D721Med (cell line): ENCODE measurements at regions not wholly inside any gene's neighbourhood (a gene's known extent, or its start where the extent isn't known, plus 50 kb on each side); places are given as distances from the start of the nearest gene placed in this dataset.

Experiments used
- DNase-seq: peaks from one replicate; pipeline ENCODE4 v3.0.0; 2011; ENCODE audit warnings: low spot score; ENCODE audit not compliant: insufficient read length
- FAIRE-seq: peaks from 2 replicates; lab custom pipeline; 2011; peaks lifted over from hg19 to GRCh38; lab: Jason Lieb, UNC
- TF ChIP-seq, protein P1 (sequence below): IDR thresholded peaks from 2 replicates; pipeline ENCODE4 v1.5.1; 2012; ENCODE audit warnings: mild to moderate bottlenecking, control low read depth; ENCODE audit not compliant: insufficient read depth; ENCODE audit errors: missing control alignments

DNA sequence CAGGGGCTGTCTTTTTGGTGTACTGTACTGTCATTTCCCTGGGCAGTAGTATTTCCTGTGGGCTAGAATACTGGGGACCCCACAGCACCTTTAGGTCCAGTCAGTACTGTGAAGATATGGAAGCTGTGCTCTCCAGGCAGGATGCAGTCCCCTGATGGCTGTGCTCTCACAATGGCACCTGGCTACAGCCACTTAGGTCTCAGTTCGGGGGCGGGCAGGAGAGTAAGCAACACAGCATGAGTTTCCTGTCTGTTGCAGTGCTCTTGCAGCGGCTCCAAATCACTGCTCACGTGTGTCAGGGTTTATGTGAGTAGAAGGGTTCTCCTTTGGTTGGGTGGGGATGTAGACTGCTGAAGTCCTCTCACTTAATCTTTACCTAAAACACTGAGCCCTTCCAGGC is 810.4 kb downstream of the DACH1 start:
- DNase-seq = no peak
- FAIRE-seq = no peak
- TF ChIP-seq, protein P1, sequence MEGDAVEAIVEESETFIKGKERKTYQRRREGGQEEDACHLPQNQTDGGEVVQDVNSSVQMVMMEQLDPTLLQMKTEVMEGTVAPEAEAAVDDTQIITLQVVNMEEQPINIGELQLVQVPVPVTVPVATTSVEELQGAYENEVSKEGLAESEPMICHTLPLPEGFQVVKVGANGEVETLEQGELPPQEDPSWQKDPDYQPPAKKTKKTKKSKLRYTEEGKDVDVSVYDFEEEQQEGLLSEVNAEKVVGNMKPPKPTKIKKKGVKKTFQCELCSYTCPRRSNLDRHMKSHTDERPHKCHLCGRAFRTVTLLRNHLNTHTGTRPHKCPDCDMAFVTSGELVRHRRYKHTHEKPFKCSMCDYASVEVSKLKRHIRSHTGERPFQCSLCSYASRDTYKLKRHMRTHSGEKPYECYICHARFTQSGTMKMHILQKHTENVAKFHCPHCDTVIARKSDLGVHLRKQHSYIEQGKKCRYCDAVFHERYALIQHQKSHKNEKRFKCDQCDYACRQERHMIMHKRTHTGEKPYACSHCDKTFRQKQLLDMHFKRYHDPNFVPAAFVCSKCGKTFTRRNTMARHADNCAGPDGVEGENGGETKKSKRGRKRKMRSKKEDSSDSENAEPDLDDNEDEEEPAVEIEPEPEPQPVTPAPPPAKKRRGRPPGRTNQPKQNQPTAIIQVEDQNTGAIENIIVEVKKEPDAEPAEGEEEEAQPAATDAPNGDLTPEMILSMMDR = no peak

GRCh38 chr13:71055644-71056043 is 811.4 kb downstream of the DACH1 start:
- DNase-seq (no peak), FAIRE-seq (no peak)
- TF ChIP-seq, protein P1 = no peak

DNA sequence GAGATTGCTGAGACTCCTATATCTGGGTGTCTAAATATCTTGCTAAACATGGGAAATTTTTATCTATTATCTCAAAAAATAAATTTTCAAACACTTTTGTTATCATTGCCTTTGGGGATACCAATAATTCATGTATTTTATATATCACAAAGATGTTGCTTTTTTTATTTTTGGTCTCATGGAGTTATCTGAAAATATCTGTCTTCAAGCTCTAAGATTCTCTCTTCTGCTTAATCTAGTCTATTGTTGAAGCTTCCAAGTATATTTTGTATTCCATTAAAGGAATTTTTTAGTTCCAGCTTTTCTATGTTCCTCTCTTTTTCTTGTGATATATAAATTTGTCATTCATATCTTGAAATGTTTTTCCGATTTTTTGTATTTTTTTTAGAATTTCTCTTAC is 812.0 kb downstream of the DACH1 start:
- TF ChIP-seq, protein P1 = no peak
- no peak for FAIRE-seq
- DNase-seq = no peak

- FAIRE-seq (no peak), DNase-seq (no peak)
- TF ChIP-seq, protein P1 = no peak
Measured at GRCh38 chr13:71054358-71054757, 812.6 kb downstream of the DACH1 start.

DNA sequence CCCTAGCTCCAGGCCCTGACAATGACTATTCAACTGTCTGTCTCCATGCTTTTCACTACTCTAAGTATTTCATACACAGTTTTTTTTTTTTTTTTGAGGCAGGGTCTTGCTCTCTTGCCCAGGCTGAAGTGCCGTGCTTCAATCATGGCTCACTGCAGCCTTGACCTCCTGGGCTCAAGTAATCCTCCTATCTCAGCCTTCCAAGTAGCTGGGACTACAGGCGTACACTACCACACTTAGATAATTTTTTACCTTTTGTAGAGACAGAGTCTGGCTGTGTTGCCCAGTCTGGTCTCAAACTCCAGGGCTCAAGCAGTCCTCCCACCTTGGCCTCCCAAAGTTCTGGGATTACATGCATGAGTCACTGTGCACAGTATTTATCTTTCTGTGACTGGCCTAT is 815.4 kb downstream of the DACH1 start:
- FAIRE-seq (no peak), DNase-seq (no peak)
- TF ChIP-seq, protein P1 = no peak

DNA sequence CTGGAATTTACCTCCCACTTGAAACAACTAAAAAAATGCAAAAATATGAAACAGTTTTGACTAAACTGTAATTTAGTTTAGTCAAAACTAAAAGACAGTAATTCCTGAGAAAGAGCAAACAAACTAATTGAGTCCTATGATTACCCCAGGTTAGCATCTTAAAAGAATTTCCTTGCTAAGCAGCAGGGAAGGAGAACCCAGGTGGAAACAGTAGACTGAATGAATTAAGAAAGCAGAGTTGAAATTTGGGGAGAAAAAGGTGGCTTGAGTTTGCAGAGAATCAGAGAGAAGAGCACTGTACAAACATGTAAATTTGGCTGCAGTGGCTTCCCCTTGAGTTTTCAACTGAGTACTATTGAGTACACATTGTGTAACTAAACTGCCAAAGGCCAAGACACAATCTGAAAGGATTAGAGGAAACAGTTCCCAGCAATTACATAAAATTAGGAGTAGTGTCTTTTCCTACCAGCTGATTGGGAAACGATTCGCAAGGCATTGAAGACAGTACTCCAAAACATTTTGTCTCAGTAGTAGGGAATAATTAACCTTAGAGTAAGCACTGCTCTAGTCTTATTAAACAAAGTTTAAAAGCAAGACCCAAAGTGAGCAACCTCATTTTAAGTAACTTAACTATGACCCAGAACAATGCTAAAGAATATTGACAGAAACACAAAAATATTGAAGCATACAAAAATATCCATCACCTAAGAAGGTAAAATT is 820.5 kb downstream of the DACH1 start:
- DNase-seq (no peak), FAIRE-seq (no peak)
- TF ChIP-seq, protein P1 = no peak

DNA sequence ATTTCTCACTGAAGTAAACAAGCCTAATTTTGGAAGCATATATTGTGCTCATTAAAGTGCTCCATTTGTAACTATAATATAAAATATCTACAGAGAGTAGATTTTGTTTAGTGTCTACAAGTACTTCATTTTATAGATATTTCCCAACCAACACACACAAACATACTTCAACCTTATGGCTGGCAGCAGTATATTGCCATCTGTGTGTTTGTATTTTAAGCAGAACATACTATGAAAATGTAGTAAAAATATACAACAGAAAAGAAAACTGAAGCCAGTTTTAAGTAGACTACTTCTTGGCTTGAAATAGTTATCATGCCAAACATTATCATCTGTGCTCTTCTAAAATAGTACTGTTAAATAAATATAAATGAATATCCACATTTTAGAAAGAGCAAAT is 821.9 kb downstream of the DACH1 start:
- DNase-seq (no peak), FAIRE-seq (no peak)
- TF ChIP-seq, protein P1 = no peak
